ENCODE measurements at regions not wholly inside any gene's neighbourhood (a gene's known extent, or its start where the extent isn't known, plus 50 kb on each side); places are given as distances from the start of the nearest gene placed in this dataset.

- no peaks in the 10 kb centered on the region for H3K27me3 ChIP-seq (ENCODE audit: control insufficient read depth, insufficient read depth, low read length)
- H3K36me3 ChIP-seq (ENCODE audit: control insufficient read depth, insufficient read depth, low read length): no peaks in the 10 kb centered on the region
- DNase-seq (ENCODE audit: low read depth): no peak
- TF ChIP-seq, protein P1, sequence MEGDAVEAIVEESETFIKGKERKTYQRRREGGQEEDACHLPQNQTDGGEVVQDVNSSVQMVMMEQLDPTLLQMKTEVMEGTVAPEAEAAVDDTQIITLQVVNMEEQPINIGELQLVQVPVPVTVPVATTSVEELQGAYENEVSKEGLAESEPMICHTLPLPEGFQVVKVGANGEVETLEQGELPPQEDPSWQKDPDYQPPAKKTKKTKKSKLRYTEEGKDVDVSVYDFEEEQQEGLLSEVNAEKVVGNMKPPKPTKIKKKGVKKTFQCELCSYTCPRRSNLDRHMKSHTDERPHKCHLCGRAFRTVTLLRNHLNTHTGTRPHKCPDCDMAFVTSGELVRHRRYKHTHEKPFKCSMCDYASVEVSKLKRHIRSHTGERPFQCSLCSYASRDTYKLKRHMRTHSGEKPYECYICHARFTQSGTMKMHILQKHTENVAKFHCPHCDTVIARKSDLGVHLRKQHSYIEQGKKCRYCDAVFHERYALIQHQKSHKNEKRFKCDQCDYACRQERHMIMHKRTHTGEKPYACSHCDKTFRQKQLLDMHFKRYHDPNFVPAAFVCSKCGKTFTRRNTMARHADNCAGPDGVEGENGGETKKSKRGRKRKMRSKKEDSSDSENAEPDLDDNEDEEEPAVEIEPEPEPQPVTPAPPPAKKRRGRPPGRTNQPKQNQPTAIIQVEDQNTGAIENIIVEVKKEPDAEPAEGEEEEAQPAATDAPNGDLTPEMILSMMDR (IDR thresholded peaks at IDR 0.05; ENCODE audit: insufficient read depth, low read length, poor library complexity, severe bottlenecking): no peak
- no peak overlapping the region for H3K4me3 ChIP-seq (ENCODE audit: low read depth, low read length)
Observed at GRCh38 chr2:221073326-221074049, 498.6 kb downstream of the EPHA4 start.

DNA sequence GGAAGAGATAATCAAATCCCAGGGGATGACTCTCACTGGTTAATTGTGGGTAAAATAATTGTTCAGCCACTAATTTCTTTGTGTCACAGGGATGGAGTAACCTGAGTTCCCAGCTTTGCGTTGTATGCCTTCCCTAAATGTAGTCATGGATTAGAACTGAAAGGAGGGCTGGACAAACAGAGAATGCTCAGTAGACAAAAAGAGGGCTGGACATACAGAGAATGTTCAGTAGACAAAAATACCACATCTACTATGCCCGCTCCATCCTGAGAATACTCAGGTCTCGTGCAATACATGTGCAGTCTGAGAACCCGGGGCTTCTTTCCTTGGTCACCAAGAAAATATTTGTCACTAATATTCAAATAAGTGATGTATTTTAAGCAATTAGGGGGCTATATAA is 497.9 kb downstream of the EPHA4 start:
- H3K4me3 ChIP-seq (ENCODE audit: low read depth, low read length): no peak overlapping the region
- TF ChIP-seq, protein P1 (IDR thresholded peaks at IDR 0.05; ENCODE audit: insufficient read depth, low read length, poor library complexity, severe bottlenecking): no peak

GRCh38 chr2:221075203-221075602 is 496.9 kb downstream of the EPHA4 start:
- no peak overlapping the region for H3K4me3 ChIP-seq (ENCODE audit: low read depth, low read length)
- H3K36me3 ChIP-seq (ENCODE audit: control insufficient read depth, insufficient read depth, low read length): no peaks in the 10 kb centered on the region
- TF ChIP-seq, protein P1 (IDR thresholded peaks at IDR 0.05; ENCODE audit: insufficient read depth, low read length, poor library complexity, severe bottlenecking): no peak
- H3K27me3 ChIP-seq (ENCODE audit: control insufficient read depth, insufficient read depth, low read length): no peaks in the 10 kb centered on the region
- no peak for DNase-seq (ENCODE audit: low read depth)

More for the DNA sequence above, 497.9 kb downstream of the EPHA4 start:
- no peak for DNase-seq (ENCODE audit: low read depth)
- no peaks in the 10 kb centered on the region for H3K27me3 ChIP-seq (ENCODE audit: control insufficient read depth, insufficient read depth, low read length)
- no peaks in the 10 kb centered on the region for H3K36me3 ChIP-seq (ENCODE audit: control insufficient read depth, insufficient read depth, low read length)

- TF ChIP-seq, protein P1 (IDR thresholded peaks at IDR 0.05; ENCODE audit: insufficient read depth, low read length, poor library complexity, severe bottlenecking): no peak
- Histone ChIP-seq H3K36me3 (ENCODE audit: control insufficient read depth, insufficient read depth, low read length) (no peaks in the 10 kb centered on the region), H3K4me3 (ENCODE audit: low read depth, low read length) (no peak overlapping the region), H3K27me3 (ENCODE audit: control insufficient read depth, insufficient read depth, low read length) (no peaks in the 10 kb centered on the region)
- no peak for DNase-seq (ENCODE audit: low read depth)
Observed at GRCh38 chr2:221077251-221077650, 494.9 kb downstream of the EPHA4 start.

GRCh38 chr2:221077799-221078198 is 494.3 kb downstream of the EPHA4 start:
- H3K36me3 ChIP-seq (ENCODE audit: control insufficient read depth, insufficient read depth, low read length): no peaks in the 10 kb centered on the region
- H3K27me3 ChIP-seq (ENCODE audit: control insufficient read depth, insufficient read depth, low read length): no peaks in the 10 kb centered on the region
- TF ChIP-seq, protein P1 (IDR thresholded peaks at IDR 0.05; ENCODE audit: insufficient read depth, low read length, poor library complexity, severe bottlenecking): no peak
- DNase-seq (ENCODE audit: low read depth): no peak
- no peak overlapping the region for H3K4me3 ChIP-seq (ENCODE audit: low read depth, low read length)

All from kidney epithelial cell (primary cell).